Mesenchymal stem cell (in vitro differentiated cells and primary cell): ENCODE measurements at regions not wholly inside any gene's neighbourhood (a gene's known extent, or its start where the extent isn't known, plus 50 kb on each side); places are given as distances from the start of the nearest gene placed in this dataset.

ENCODE experiments used
- DNase-seq: peaks from one replicate; pipeline ENCODE4 v3.0.0-alpha.2; 2013
- H2AFZ ChIP-seq: one replicate; pipeline ENCODE4 v1.6.1; 2013; ENCODE audit warnings: low read depth, mild to moderate bottlenecking, control low read depth, inconsistent platforms, low read length, moderate library complexity
- H2AK5ac ChIP-seq: 2 replicates; pipeline ENCODE4 v1.6.1; 2013; ENCODE audit warnings: low read length, moderate library complexity, mild to moderate bottlenecking, inconsistent platforms; ENCODE audit not compliant: severe bottlenecking
- H2BK120ac ChIP-seq: one replicate; pipeline ENCODE4 v1.6.1; 2013; ENCODE audit warnings: low read depth, mild to moderate bottlenecking, inconsistent platforms, low read length, moderate library complexity
- H2BK12ac ChIP-seq, 2 experiments: one replicate each; pipeline ENCODE4 v1.6.1; 2013; ENCODE audit warnings: inconsistent platforms in 2 of 2, low read length in 2 of 2, mild to moderate bottlenecking in 2 of 2, moderate library complexity in 2 of 2, control low read depth in 1 of 2
- H2BK15ac ChIP-seq: one replicate; pipeline ENCODE4 v1.6.1; 2013; ENCODE audit warnings: mild to moderate bottlenecking, low read depth, inconsistent platforms; ENCODE audit not compliant: poor library complexity, severe bottlenecking
- H2BK5ac ChIP-seq: 2 replicates; pipeline ENCODE4 v1.6.1; 2013; ENCODE audit warnings: low read depth, mild to moderate bottlenecking, low read length, control low read depth, inconsistent platforms; ENCODE audit not compliant: poor library complexity, severe bottlenecking
- H3K14ac ChIP-seq, 2 experiments: one replicate each; pipeline ENCODE4 v1.6.1; 2013; ENCODE audit warnings: inconsistent platforms in 2 of 2, low read length in 2 of 2, control low read depth in 1 of 2, mild to moderate bottlenecking in 1 of 2, moderate library complexity in 1 of 2
- H3K18ac ChIP-seq, 2 experiments: one replicate each; pipeline ENCODE4 v1.6.1; 2013; ENCODE audit warnings: inconsistent platforms in 2 of 2, low read length in 2 of 2, control low read depth in 1 of 2, low read depth in 1 of 2, mild to moderate bottlenecking in 1 of 2
- H3K23ac ChIP-seq, 2 experiments: one replicate each; pipeline ENCODE4 v1.6.1; 2013; ENCODE audit warnings: inconsistent platforms in 2 of 2, low read length in 2 of 2, mild to moderate bottlenecking in 2 of 2, moderate library complexity in 2 of 2, control low read depth in 1 of 2
- H3K27ac ChIP-seq: 2 replicates; pipeline ENCODE4 v1.5.1; 2013; ENCODE audit warnings: mild to moderate bottlenecking, moderate library complexity, low read length, control low read depth, inconsistent platforms; ENCODE audit not compliant: poor library complexity, severe bottlenecking
- H3K27me3 ChIP-seq, 2 experiments: 2 replicates each; pipeline versions ENCODE4 v1.6.1 to v1.7.0; 2013; ENCODE audit warnings: low read length in 2 of 2, mild to moderate bottlenecking in 2 of 2, moderate library complexity in 2 of 2, control low read depth in 1 of 2, inconsistent platforms in 1 of 2; ENCODE audit not compliant: control insufficient read depth in 1 of 2, insufficient read depth in 1 of 2
- H3K36me3 ChIP-seq, 2 experiments: 2 replicates each; pipeline versions ENCODE4 v1.6.1 to v1.7.0; 2013; ENCODE audit warnings: low read length in 2 of 2, control low read depth in 1 of 2, inconsistent platforms in 1 of 2, low read depth in 1 of 2, mild to moderate bottlenecking in 1 of 2; ENCODE audit not compliant: insufficient read depth in 2 of 2, control insufficient read depth in 1 of 2
- H3K4ac ChIP-seq, 2 experiments: one replicate each; pipeline ENCODE4 v1.6.1; 2013; ENCODE audit warnings: inconsistent platforms in 2 of 2, low read length in 2 of 2, mild to moderate bottlenecking in 2 of 2, moderate library complexity in 2 of 2, control low read depth in 1 of 2, low read depth in 1 of 2
- H3K4me1 ChIP-seq: 2 replicates; pipeline ENCODE4 v1.6.1; 2013; ENCODE audit warnings: low read depth, low read length, control low read depth; ENCODE audit not compliant: control insufficient read depth, insufficient read depth
- H3K4me2 ChIP-seq: 2 replicates; pipeline ENCODE4 v1.6.1; 2013; ENCODE audit warnings: low read length, mild to moderate bottlenecking, inconsistent platforms; ENCODE audit not compliant: poor library complexity, severe bottlenecking
- H3K4me3 ChIP-seq, 2 experiments: 2 replicates each; pipeline versions ENCODE4 v1.5.1 to v1.7.0; 2013; ENCODE audit warnings: low read length in 2 of 2, mild to moderate bottlenecking in 2 of 2, control low read depth in 1 of 2, low read depth in 1 of 2; ENCODE audit not compliant: insufficient read depth in 1 of 2
- H3K79me1 ChIP-seq: replicated peaks from 2 replicates; pipeline ENCODE4 v1.6.1; 2013; ENCODE audit warnings: mild to moderate bottlenecking, control low read depth, low read length, inconsistent platforms; ENCODE audit not compliant: poor library complexity, severe bottlenecking
- H3K9ac ChIP-seq: 2 replicates; pipeline ENCODE4 v1.7.0; 2013; ENCODE audit warnings: mild to moderate bottlenecking, low read length, moderate library complexity
- H3K9me3 ChIP-seq: 2 replicates; pipeline ENCODE4 v1.7.0; 2013; ENCODE audit warnings: mild to moderate bottlenecking, low read length; ENCODE audit not compliant: control insufficient read depth
- H4K8ac ChIP-seq: one replicate; pipeline ENCODE4 v1.6.1; 2013; ENCODE audit warnings: inconsistent platforms, mild to moderate bottlenecking, low read length, moderate library complexity
- H4K91ac ChIP-seq: one replicate; pipeline ENCODE4 v1.6.1; 2013; ENCODE audit warnings: mild to moderate bottlenecking, low read length, inconsistent platforms
- WGBS: methylation state at CpG from one replicate; pipeline ENCODE4 v1.1.7; 2013; ENCODE audit warnings: mixed read lengths; 5-methylcytosine and 5-hydroxymethylcytosine counted together

DNA sequence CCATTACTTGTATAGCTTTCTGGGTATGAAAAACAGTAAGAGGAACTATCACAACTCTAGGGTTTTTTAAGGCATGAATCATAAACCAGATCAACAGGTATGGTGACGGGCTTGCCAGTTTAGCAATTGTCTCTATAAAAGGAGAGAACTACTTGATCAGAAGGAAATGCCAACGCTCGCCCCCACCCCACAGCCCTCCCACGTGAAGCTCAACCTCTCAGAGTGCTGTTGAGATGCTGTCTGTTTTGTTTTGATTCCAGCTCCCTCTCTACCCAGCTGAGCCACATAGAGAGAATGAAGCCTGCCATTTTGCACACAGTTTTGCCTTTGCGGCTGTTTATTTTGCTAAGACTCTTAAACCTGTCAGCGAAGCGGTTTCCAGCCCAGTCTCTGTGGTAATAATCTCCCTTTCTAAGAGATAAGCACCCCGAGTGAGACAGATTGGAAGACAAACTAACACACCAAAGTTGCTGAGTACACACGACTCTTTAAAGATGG lies 257.9 kb upstream of the ANKRD55 start:
- H3K9me3 ChIP-seq = no peaks in the 10 kb centered on the region
- H3K23ac ChIP-seq = no peak overlapping the region
- no peak overlapping the region for H3K14ac ChIP-seq
- DNase-seq = peak; percentile 71
- peaks cover 4% of the 10 kb centered on the region for H3K4me1 ChIP-seq
- no peak overlapping the region for H4K8ac ChIP-seq
- H3K9ac ChIP-seq = no peak overlapping the region
- H3K36me3 ChIP-seq = no peaks in the 10 kb centered on the region
- H2BK120ac ChIP-seq = no peak overlapping the region
- H3K79me1 ChIP-seq = no peaks in the 10 kb centered on the region
- 33% methylated on average over 9 of the region's 9 CpGs for WGBS
- no peak overlapping the region for H3K27ac ChIP-seq
- H2BK15ac ChIP-seq = no peak overlapping the region
- H3K4ac ChIP-seq = no peak overlapping the region
- H2BK12ac ChIP-seq = no peak overlapping the region
- no peak overlapping the region for H2AFZ ChIP-seq
- no peak overlapping the region for H3K4me2 ChIP-seq
- H3K4me3 ChIP-seq = no peak overlapping the region
- peak overlapping the region in 1 of 2 experiments; percentile 68 for H3K18ac ChIP-seq
- H2AK5ac ChIP-seq = no peak overlapping the region
- peak overlapping the region; percentile 11 for H2BK5ac ChIP-seq
- H4K91ac ChIP-seq = no peak overlapping the region
- peaks cover 0 to 21% of the 10 kb centered on the region in 2 experiments for H3K27me3 ChIP-seq

DNA sequence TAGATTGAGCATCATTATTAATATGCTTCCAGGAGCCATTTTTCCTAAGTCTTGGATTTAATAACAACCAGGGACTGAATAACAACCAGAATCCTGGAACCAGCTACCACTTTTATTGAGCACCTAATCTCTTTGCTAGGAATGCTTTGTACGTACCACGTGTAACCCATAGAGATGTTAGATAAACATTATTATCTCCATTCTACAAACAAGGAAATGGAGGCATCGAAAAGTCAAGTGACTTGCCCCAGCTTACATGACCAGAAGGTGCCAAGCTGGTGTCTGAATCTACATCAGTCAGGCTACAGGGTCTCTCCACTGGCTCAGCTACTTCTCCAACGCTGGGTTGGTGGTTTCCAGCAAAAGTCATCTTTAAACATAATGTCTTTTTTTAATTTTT lies 256.1 kb upstream of the ANKRD55 start:
- no peak overlapping the region for H3K23ac ChIP-seq
- H2AK5ac ChIP-seq = no peak overlapping the region
- H3K9ac ChIP-seq = no peak overlapping the region
- no peaks in the 10 kb centered on the region for H3K79me1 ChIP-seq
- no peaks in the 10 kb centered on the region for H3K36me3 ChIP-seq
- no peak overlapping the region for H2BK120ac ChIP-seq
- H4K91ac ChIP-seq = no peak overlapping the region
- no peak overlapping the region for H2BK12ac ChIP-seq
- no peak overlapping the region for H3K4me3 ChIP-seq
- H3K18ac ChIP-seq = no peak overlapping the region
- no peak overlapping the region for H3K27ac ChIP-seq
- H3K4me1 ChIP-seq = peaks cover under 1% of the 10 kb centered on the region
- H3K9me3 ChIP-seq = no peaks in the 10 kb centered on the region
- H2AFZ ChIP-seq = no peak overlapping the region
- no peak overlapping the region for H3K14ac ChIP-seq
- DNase-seq = no peak
- H3K4ac ChIP-seq = no peak overlapping the region
- H2BK15ac ChIP-seq = no peak overlapping the region
- no peak overlapping the region for H3K4me2 ChIP-seq
- no peak overlapping the region for H2BK5ac ChIP-seq
- H4K8ac ChIP-seq = no peak overlapping the region
- peaks cover 0 to 22% of the 10 kb centered on the region in 2 experiments for H3K27me3 ChIP-seq
- 45% methylated on average over 3 of the region's 4 CpGs for WGBS

DNA sequence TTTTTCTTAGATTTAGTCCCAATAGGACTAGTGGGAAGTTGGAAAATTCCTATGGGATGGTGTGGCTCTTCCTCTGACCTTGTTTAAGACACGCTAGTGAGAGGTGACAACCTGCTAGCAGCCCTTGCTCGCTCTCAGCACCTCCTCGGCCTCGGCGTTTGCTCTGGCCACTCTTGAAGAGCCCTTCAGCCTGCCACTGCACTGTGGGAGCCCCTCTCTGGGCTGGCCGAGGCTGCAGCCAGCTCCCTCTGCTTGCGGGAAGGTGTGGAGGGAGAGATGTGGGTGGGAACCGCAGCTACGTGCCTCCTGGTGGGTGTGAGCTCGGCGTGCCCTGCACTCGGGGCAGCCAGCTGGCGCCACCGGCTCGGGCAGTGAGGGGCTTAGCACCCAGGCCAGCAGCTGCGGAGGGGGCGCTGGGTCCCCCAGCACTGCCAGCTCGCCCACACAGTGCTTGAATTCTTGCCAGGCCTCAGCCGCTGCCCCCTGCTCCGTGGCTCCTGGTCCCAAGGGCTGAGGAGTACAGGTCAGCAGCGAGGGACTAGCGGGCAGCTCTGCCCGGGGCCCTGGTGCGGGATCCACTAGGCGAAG lies 254.5 kb upstream of the ANKRD55 start:
- Histone ChIP-seq H3K23ac (no peak overlapping the region), H3K9ac (no peak overlapping the region), H2AFZ (no peak overlapping the region), H3K36me3 (no peaks in the 10 kb centered on the region), H2BK5ac (no peak overlapping the region), H2BK120ac (no peak overlapping the region), H2BK12ac (peak overlapping the region in 1 of 2 experiments; percentile 45), H4K91ac (no peak overlapping the region), H3K79me1 (no peaks in the 10 kb centered on the region), H3K4me2 (no peak overlapping the region), H2AK5ac (no peak overlapping the region), H3K4me1 (no peaks in the 10 kb centered on the region), H3K9me3 (no peaks in the 10 kb centered on the region), H3K27ac (no peak overlapping the region), H3K4ac (no peak overlapping the region), H3K4me3 (no peak overlapping the region), H3K27me3 (peaks cover 0 to 24% of the 10 kb centered on the region in 2 experiments), H3K18ac (no peak overlapping the region), H4K8ac (no peak overlapping the region), H3K14ac (no peak overlapping the region), H2BK15ac (no peak overlapping the region)
- 98% methylated on average over 25 of the region's 25 CpGs for whole genome bisulfite sequencing
- DNase-seq = no peak

DNA sequence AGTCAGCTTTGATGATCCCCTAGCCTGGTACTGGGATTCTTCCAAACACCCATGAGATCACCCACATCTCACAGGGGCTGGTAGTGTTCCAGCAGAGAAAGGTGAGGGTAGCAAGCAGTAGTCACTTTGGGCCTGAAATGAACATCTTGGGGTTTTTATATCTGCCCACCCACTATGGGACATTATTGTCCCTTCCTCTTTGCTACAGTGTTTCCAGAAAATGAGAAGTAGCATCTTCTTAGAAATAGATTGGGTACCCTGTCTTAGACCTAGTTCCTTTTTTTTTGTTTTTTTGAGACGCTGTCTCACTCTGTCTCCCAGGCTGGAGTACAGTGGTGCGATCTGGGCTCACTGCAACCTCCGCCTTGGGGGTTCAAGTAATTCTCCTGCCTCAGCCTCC lies 249.2 kb upstream of the ANKRD55 start:
- peak overlapping the region; percentile 57 for H2AK5ac ChIP-seq
- no peak overlapping the region for H2BK5ac ChIP-seq
- H4K91ac ChIP-seq = peak overlapping the region; percentile 56
- no peak overlapping the region for H3K27ac ChIP-seq
- no peak overlapping the region for H3K4me3 ChIP-seq
- peaks cover 9% of the 10 kb centered on the region for H3K4me1 ChIP-seq
- no peak for DNase-seq
- no peak overlapping the region for H4K8ac ChIP-seq
- H2AFZ ChIP-seq = no peak overlapping the region
- H2BK15ac ChIP-seq = no peak overlapping the region
- no peak overlapping the region for H3K4me2 ChIP-seq
- H3K36me3 ChIP-seq = no peaks in the 10 kb centered on the region
- WGBS = 98% methylated on average over 3 of the region's 3 CpGs
- H3K9ac ChIP-seq = no peak overlapping the region
- peak overlapping the region; percentile 81 to 93 for H2BK12ac ChIP-seq
- H3K27me3 ChIP-seq = peaks cover 0 to 3% of the 10 kb centered on the region in 2 experiments
- no peaks in the 10 kb centered on the region for H3K9me3 ChIP-seq
- peak overlapping the region in 1 of 2 experiments; percentile 99 for H3K18ac ChIP-seq
- peak overlapping the region; percentile 62 to 96 for H3K4ac ChIP-seq
- H3K79me1 ChIP-seq = peaks cover 2% of the 10 kb centered on the region
- peak overlapping the region; percentile 76 for H2BK120ac ChIP-seq
- no peak overlapping the region for H3K14ac ChIP-seq
- no peak overlapping the region for H3K23ac ChIP-seq
